ENCODE measurements at regions not wholly inside any gene's neighbourhood (a gene's known extent, or its start where the extent isn't known, plus 50 kb on each side); places are given as distances from the start of the nearest gene placed in this dataset.
"Not testable (repeated sequence)": the region's sequence is repeated elsewhere in the genome, so short reads cannot be mapped to it uniquely, and the experiment has no call there.

DNA sequence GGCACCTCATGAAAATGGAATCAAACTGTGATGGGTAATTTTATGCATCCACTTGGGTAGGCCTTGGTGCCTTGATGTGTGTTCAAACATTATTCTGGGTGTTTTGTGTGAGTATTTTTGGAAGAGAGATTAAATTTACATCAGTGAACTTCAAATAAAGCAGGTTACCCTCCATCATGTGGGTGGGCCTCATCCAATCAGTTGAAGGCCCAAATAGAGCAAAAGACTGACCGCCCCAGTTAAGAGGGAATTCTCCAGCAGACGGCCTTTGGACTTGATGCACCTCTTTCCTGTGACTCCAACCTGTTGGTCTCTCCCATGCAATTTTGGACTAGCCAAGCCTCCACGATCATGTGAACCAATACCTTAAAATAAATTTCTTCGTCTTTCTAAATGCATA, 97.7 kb upstream of the DPP6 start:
- in situ Hi-C loops (cut with MboI; ENCODE audit: low sequenced_read_pairs): no loop called here
- Histone ChIP-seq H3K27me3 (ENCODE audit: low read depth) (no peaks in the 10 kb centered on the region), H3K36me3 (replicated peaks) (no peaks in the 10 kb centered on the region)

DNA sequence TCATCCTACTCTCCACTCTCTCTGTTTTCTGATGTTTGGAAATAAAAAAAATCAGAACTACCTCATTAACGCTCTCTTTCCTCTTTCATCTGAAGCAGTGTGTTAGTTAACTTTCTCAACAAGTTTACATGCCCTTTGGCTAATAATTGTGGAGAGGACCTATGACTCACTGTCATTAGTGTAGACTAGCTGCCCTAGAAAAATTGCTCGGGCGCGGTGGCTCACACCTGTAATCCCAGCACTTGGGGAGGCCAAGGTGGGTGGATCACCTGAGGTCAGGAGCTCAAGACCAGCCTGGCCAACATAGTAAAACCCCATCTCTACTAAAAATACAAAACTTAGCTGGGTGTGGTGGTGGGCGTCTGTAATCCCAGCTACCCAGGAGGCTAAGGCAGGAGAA, 94.5 kb upstream of the DPP6 start:
- H3K36me3 ChIP-seq (replicated peaks); in situ Hi-C loops (cut with MboI; ENCODE audit: low sequenced_read_pairs); DNase-seq (ENCODE audit: low spot score in 2 of 2); H3K9me3 ChIP-seq; H3K4me3 ChIP-seq; H3K4me1 ChIP-seq; H3K27me3 ChIP-seq (ENCODE audit: low read depth): not testable (repeated sequence)

More for the DNA sequence above, 97.7 kb upstream of the DPP6 start:
- no peak overlapping the region for H3K4me3 ChIP-seq
- H3K9me3 ChIP-seq: no peaks in the 10 kb centered on the region
- no peaks in the 10 kb centered on the region for H3K4me1 ChIP-seq
- no peak for DNase-seq (ENCODE audit: low spot score in 2 of 2)

GRCh38 chr7:153958381-153958780, 93.8 kb upstream of the DPP6 start:
- in situ Hi-C loops (cut with MboI; ENCODE audit: low sequenced_read_pairs); H3K4me3 ChIP-seq; DNase-seq (ENCODE audit: low spot score in 2 of 2); H3K27me3 ChIP-seq (ENCODE audit: low read depth); H3K4me1 ChIP-seq; H3K36me3 ChIP-seq (replicated peaks); H3K9me3 ChIP-seq: not testable (repeated sequence)

- H3K36me3 ChIP-seq (replicated peaks); in situ Hi-C loops (cut with MboI; ENCODE audit: low sequenced_read_pairs); H3K27me3 ChIP-seq (ENCODE audit: low read depth); H3K4me3 ChIP-seq; DNase-seq (ENCODE audit: low spot score in 2 of 2); H3K9me3 ChIP-seq; H3K4me1 ChIP-seq: not testable (repeated sequence)
Measured at GRCh38 chr7:153958789-153959188, 93.4 kb upstream of the DPP6 start.

- in situ Hi-C loops (cut with MboI; ENCODE audit: low sequenced_read_pairs); H3K27me3 ChIP-seq (ENCODE audit: low read depth); H3K4me3 ChIP-seq; H3K4me1 ChIP-seq; H3K36me3 ChIP-seq (replicated peaks); H3K9me3 ChIP-seq; DNase-seq (ENCODE audit: low spot score in 2 of 2): not testable (repeated sequence)
Measured at GRCh38 chr7:153964481-153965112, 87.6 kb upstream of the DPP6 start.

GRCh38 chr7:153969016-153969415, 83.2 kb upstream of the DPP6 start:
- DNase-seq (ENCODE audit: low spot score in 2 of 2); H3K27me3 ChIP-seq (ENCODE audit: low read depth); in situ Hi-C loops (cut with MboI; ENCODE audit: low sequenced_read_pairs); H3K36me3 ChIP-seq (replicated peaks); H3K4me1 ChIP-seq; H3K4me3 ChIP-seq; H3K9me3 ChIP-seq: not testable (repeated sequence)

- H3K4me3 ChIP-seq; in situ Hi-C loops (cut with MboI; ENCODE audit: low sequenced_read_pairs): not testable (repeated sequence)
Measured at GRCh38 chr7:153974603-153975002, 77.6 kb upstream of the DPP6 start.

DNA sequence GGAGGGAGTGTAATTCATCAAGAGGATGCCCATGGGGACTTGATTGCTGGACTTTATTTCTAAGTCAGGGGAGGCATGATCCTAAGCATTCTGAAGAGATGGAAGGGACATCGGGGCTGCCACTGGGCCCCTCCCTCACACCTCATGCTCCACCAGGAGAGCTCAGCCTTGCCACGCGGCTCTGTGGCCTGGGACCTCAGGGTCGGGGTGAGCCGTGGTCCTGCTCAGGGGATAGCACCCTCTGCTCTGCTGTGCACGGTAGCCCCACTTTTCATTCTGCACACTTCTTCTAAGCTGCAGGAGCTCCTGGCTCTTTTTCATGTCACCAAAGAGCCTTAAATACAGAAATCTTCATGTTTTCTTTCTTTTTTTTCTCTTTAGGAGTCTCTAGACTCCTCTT, 75.5 kb upstream of the DPP6 start:
- H3K4me3 ChIP-seq; H3K9me3 ChIP-seq; H3K36me3 ChIP-seq (replicated peaks); H3K27me3 ChIP-seq (ENCODE audit: low read depth); DNase-seq (ENCODE audit: low spot score in 2 of 2); H3K4me1 ChIP-seq; in situ Hi-C loops (cut with MboI; ENCODE audit: low sequenced_read_pairs): not testable (repeated sequence)

More at GRCh38 chr7:153974603-153975002, 77.6 kb upstream of the DPP6 start:
- not testable (repeated sequence) for DNase-seq (ENCODE audit: low spot score in 2 of 2); H3K4me1 ChIP-seq; H3K36me3 ChIP-seq (replicated peaks); H3K27me3 ChIP-seq (ENCODE audit: low read depth); H3K9me3 ChIP-seq

DNA sequence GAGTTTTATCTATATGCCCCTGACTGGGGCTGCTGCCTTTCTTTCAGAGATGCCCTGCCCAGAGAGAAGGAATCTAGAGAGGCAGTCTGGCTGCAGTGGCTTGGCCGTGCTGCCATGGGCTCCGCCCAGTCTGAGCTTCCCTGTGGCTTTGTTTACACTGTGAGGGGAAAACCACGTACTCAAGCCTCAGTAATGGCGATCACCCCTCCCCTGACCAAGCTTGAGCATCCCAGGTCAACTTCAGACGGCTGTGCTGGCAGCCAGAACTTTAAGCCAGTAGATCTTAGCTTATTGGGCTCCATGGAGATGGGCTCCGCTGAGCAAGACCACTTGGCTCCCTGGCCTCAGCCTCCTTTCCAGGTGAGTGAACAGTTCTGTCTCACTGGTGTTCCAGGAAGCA, 69.0 kb upstream of the DPP6 start:
- DNase-seq (ENCODE audit: low spot score in 2 of 2); H3K27me3 ChIP-seq (ENCODE audit: low read depth); in situ Hi-C loops (cut with MboI; ENCODE audit: low sequenced_read_pairs); H3K9me3 ChIP-seq; H3K4me3 ChIP-seq; H3K4me1 ChIP-seq; H3K36me3 ChIP-seq (replicated peaks): not testable (repeated sequence)

DNA sequence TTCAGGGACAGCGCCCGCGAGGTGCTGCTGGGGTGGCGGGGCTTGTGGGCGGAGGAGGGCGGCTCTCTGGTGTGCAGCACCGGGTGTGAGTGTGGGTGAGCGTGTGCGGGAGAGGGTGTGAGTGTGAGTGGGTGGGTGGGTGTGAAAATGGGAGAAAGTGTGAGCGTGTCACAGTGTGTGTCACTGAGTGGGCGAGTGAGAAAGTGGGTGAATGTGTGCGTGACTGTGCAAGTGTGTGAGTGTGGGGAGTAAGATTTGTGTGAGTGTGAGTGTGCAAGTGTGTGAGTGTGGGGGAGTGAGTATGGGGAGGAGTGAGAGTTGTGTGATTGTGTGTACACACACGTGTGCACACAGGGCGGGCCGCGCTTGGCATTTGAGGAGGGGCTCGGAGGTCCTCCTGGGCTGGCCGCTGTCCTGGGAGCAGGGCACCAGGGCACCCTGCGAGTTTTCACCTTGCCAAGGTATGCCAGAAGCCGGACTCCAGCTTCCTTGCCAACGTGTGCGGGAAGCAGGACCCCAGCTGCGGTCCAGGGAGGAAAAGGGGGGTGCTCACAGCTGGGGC, 63.1 kb upstream of the DPP6 start:
- H3K27me3 ChIP-seq (ENCODE audit: low read depth); H3K4me3 ChIP-seq; DNase-seq (ENCODE audit: low spot score in 2 of 2); H3K9me3 ChIP-seq; H3K36me3 ChIP-seq (replicated peaks); in situ Hi-C loops (cut with MboI; ENCODE audit: low sequenced_read_pairs); H3K4me1 ChIP-seq: not testable (repeated sequence)

DNA sequence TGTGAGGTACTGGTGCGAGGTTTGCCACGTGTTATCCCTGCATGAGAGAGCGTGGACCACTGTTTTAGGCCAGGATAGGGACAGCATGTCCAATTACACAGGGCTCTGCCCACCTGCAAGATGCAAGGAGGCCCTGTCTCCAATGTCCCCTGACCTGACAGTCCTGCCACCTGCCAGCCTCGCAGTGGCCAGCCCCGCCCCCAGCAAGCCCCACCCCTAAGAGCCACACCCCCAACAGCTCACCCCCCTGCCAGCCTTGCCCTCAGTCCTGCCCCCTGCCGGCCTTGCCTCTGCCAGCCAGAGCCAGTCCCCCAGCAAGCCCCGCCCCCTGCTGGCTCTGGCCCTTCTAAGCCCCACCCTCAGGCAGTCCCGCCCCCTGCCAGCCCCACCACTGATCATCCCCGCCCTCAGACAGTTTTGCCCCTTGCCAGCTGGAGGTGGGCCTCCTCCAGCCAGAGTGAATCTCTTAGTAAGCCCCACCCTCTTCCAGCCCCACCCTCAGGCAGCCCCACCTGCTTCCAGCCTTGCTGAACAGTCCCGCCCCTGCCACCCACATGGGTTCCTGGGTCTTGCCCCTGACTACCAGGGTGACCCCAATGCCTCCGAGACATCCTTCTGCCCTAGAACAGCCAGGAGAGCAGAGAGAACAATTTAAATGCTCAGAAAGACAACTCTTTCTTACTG, 62.3 kb upstream of the DPP6 start:
- H3K9me3 ChIP-seq; H3K36me3 ChIP-seq (replicated peaks); H3K4me3 ChIP-seq; H3K27me3 ChIP-seq (ENCODE audit: low read depth); H3K4me1 ChIP-seq; in situ Hi-C loops (cut with MboI; ENCODE audit: low sequenced_read_pairs); DNase-seq (ENCODE audit: low spot score in 2 of 2): not testable (repeated sequence)

DNA sequence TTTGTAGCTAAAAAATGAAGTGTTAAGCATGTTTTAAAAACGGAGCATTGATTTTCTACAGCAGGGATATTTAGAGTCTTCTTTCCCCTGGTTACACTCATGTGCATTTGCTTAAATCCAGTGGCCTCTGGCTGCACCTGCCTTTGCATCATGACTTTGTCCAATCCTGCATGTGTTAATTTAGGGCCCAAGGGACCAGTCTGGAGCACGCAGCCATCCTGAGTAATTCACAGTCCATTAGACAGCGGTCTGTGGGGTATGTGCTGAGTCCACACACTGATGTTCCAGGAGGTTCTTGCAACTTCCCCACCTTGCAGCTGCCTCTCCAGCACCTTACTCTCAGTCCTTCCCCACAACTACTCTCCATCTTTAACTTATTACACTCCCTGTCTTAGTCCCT, 60.7 kb upstream of the DPP6 start:
- in situ Hi-C loops (cut with MboI; ENCODE audit: low sequenced_read_pairs): not testable (repeated sequence)

DNA sequence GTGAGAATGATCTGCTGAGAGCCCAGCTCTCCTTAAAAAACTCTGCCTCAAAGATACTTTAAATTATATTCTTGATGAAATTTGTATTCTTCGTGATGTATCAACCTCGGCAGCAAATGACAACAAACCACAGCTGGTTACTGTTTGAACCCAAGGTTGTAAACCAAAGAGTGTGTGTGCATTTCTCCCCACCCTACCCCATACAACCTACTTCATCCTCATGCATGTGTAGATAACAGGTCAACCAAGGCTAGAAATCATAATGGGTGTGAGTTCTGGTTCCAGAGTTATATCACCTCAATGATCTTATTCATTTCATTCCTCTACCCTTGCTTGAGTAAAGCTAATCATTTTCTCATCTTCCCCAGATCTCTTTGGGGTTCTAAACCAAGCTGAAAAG, 58.8 kb upstream of the DPP6 start:
- H3K4me3 ChIP-seq; in situ Hi-C loops (cut with MboI; ENCODE audit: low sequenced_read_pairs); H3K9me3 ChIP-seq; H3K36me3 ChIP-seq (replicated peaks); H3K27me3 ChIP-seq (ENCODE audit: low read depth); H3K4me1 ChIP-seq; DNase-seq (ENCODE audit: low spot score in 2 of 2): not testable (repeated sequence)

More for the DNA sequence above, 60.7 kb upstream of the DPP6 start:
- not testable (repeated sequence) for DNase-seq (ENCODE audit: low spot score in 2 of 2); H3K4me1 ChIP-seq; H3K27me3 ChIP-seq (ENCODE audit: low read depth); H3K4me3 ChIP-seq; H3K36me3 ChIP-seq (replicated peaks); H3K9me3 ChIP-seq

- H3K4me1 ChIP-seq; H3K9me3 ChIP-seq; DNase-seq (ENCODE audit: low spot score in 2 of 2); H3K27me3 ChIP-seq (ENCODE audit: low read depth); in situ Hi-C loops (cut with MboI; ENCODE audit: low sequenced_read_pairs); H3K36me3 ChIP-seq (replicated peaks); H3K4me3 ChIP-seq: not testable (repeated sequence)
Measured at GRCh38 chr7:153998896-153999295, 53.3 kb upstream of the DPP6 start.

All from HAP-1 (cell line).